HG02938 (cell line): ENCODE measurements at regions not wholly inside any gene's neighbourhood (a gene's known extent, or its start where the extent isn't known, plus 50 kb on each side); places are given as distances from the start of the nearest gene placed in this dataset.
"Not testable (repeated sequence)": the region's sequence is repeated elsewhere in the genome, so short reads cannot be mapped to it uniquely, and the experiment has no call there.

ENCODE experiments used
- ATAC-seq: cut with Tn5 transposase; IDR thresholded peaks from one replicate; pipeline ENCODE4 v1.9.1; 2021; ENCODE audit warnings: mild to moderate bottlenecking, moderate library complexity; ENCODE audit not compliant: unreplicated experiment

GRCh38 chr12:93079271-93079670 is 150.2 kb upstream of the EEA1 start:
- ATAC-seq: no peak

DNA sequence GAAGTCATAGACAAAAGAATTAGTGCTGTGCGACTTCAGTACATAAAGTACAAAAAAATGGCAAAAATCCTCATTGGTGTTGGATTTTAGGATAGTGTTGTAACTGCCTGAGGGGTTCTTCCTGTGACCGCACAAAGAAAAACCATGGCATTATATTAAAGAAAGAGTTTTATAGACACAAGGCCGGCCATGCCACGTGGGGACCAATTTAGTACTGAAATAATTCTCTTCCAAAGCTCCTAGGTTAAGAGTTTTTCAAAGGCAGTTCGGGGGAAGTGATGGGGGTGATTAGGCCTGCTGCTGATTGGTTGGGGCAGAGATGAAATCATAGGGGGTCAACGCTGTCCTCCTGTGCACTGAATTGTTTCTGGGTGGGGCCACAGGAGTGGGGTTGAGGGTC is 150.9 kb upstream of the EEA1 start:
- no peak for ATAC-seq

GRCh38 chr12:93080452-93080851 is 151.4 kb upstream of the EEA1 start:
- ATAC-seq: no peak

DNA sequence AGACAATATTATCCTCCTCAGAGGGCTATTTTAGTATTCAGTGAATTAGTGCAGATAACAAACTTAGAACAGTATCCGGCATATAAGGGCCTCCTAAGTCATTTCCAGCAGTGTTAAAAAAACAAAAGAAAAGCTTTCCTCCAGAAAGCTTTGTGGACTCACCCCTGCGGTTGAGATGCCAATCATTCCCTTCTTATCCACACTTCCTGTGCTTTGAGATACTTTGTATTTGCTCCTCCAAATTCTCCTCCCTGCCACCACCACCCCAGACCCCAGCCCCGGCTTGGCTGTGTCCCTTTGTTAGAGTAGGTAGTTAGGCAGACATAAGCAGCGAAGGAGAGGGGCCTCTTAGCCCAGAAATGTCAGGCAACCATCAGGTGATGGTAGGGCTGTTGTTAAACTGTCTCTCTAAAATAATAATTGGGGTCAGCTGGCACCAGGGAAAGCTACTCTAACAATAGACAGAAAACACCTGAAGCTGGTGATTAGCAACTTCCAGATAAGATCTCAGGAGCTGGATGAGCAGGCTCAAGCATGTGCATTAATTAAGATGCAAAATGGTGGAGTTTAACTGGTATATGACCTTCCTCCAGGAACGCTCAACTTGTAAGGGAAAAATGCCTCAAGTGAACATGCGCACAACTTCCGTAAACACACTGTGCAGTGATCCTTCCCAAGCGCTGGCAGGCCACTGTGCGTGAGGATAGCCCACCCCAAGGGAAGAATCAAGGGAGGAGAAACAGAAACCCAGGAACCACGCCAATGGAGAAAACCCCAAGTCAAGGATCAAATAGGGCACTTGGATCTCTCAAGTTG is 152.1 kb upstream of the EEA1 start:
- no peak for ATAC-seq

DNA sequence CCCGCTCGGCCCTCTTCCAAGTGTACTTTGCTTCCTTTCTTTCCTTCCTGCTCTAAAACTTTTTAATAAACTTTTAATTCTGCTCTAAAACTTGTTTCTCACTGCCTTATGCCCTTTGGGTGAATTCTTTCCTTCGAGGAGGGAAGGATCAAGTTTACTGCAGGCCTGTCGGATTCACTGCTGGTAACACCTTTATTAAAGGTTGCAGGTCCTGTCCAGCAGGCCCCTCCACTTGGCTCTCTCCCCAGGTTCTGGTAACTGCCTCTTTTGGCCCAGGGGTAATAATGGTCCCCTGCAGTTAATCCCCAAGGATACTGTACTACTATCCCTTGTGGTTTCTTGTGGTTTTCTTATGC is 152.7 kb upstream of the EEA1 start:
- no peak for ATAC-seq

- ATAC-seq: no peak
Measured at GRCh38 chr12:93085383-93086287, 156.5 kb upstream of the EEA1 start.

DNA sequence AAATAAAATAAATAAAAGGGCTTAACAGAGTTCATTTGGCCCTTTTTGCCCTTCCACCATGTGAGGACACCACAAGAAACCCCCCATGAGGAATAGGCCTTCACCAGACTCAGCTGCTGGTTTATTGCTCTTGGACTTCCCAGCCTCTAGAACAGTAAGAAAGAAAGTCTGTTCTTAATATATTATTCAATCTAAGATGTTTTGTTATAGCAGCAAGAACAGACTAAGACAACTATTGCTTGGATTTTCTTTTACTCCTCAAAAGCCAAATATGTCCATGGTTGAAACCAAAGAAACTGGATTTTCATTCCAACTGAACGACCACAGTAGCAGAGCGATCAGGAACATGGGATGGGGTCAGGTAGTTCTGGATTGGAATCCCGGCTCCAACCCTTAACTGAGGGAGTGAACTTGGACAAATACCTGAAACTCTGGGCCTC is 157.2 kb upstream of the EEA1 start:
- no peak for ATAC-seq

DNA sequence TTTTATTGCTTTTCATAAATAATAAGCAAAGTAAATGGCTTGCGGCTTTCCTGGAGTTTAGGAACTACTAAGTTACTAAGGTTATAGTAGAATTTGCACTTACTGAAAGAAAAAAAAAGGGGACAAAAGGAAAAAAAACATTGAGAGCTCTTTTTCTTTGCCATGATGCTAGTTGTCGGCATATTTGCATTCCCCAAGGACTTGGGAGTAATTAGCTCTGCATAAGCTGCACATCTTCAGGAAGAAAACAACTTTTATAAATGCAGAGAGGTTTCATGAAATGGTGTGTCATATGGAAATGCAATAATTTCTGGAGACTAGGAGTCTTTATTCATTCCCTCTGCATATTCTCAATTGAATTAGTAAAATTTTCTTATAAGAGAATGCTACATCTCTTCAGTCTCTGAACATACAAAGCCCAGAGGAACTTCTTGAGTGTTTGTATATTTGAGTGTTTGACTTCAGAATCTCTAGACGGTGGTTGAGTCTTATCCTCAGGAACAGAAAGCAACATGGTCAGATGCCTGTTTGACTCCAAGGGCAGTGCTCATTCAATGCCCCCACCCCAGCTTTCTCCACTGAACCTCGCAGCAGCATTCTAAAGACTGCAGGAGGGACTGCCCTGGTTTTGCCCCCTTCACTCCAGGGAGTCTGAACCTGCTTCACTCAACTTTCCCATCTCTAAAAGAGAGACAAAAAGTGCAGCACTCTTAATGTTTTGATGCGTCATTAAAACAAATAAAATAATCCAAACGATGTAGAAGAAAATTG is 158.9 kb upstream of the EEA1 start:
- no peak for ATAC-seq

DNA sequence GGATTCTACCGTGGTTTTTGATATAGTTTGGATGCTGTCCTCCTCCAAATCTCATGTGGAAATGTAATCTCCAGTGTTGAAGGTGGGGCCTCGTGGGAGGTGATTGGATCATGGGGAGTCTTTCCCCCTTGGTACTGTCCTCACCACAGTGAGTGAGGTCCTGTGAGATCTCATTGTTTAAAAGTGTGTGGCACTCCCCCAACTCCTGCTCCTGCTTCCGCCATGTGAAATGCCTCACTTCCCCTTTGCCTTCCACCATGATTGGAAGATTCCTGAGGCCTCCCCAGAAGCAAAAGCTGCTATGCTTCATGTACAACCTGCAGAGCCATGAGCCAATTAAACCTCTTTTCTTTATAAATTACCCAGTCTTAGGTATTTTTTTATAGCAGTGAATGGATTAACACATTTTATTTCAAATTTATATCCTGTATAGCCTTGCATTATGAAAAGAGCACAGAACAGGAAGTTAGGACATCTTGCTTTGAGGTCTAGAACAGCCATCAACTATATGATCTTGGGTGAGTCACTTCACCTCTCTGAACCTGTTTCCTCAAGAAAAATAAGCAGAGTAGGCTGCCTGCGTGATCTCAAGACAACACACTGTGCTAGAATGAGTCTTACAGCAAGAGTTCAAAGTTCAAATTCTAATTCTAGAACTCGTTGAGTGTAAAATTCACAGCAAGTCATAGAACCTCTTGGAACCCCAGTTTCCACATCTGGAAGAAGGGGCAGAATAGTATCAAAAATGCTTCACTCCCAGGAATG is 160.9 kb upstream of the EEA1 start:
- ATAC-seq: no peak

DNA sequence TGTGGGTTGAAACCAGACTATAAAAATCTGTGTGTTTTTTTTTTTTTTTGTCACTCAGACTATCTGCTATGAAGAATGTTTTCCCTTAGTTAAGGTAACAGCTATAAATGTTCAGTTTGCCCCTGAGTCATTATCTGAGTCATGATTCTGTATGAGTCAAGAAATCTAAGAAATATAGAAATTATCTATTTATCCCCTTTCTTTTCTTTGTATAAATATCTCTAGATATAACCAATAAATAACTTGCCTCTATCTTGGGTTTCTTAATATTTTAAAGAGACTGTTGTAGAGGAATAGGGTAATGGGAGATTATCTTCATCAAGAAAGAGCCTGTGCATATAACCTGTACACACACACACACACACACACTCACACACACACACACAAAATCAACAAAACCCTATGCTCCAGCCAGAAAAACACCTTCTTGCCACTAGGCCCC is 161.7 kb upstream of the EEA1 start:
- ATAC-seq: no peak

DNA sequence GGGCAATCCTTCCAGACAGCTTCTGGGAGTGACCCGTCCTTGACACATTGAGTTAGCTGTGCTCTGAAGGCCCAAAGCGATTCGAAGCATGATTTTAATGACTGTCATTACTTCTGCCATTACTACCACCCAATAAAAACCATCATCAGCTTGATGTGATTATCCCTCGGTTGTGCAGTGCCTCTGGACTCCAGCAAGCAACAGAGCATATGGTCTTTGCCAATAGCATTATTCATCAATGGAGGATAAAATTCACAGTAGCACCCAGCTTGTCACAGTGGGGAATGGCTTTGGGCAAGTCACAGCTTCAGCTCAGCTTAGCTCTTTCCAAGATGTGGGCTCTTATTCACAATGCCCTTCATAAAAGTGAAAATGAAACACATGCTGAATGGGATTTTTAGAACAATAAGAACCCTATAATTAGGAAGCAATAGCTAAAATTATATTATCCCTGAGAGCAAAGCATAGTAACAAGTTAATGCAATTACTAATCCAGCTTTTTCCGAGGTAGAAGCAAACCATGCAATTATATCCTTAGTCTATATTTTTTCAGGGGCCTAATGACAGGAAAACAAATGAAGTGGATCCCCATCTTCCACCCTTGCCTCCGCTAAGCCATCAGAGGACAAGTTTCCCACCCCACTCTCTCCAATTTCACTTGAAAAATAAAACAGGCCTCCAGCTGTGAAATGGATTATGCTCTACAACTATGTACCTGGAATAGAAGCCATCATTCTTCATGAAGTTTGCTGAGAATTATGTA is 163.0 kb upstream of the EEA1 start:
- no peak for ATAC-seq

DNA sequence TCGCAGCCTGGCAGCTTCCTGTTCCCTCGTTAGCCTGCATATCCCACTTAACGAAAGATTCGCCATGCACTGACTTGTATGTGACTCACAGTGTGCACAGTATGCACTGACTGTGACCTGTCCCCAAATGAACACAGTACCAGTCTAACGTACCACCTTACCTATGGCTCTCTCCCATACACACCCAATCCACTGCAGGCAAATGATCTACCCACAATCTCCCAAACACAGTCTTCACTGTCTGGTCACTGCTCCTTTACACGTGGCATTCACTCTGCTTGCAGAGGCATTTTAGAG is 163.5 kb upstream of the EEA1 start:
- ATAC-seq: no peak

DNA sequence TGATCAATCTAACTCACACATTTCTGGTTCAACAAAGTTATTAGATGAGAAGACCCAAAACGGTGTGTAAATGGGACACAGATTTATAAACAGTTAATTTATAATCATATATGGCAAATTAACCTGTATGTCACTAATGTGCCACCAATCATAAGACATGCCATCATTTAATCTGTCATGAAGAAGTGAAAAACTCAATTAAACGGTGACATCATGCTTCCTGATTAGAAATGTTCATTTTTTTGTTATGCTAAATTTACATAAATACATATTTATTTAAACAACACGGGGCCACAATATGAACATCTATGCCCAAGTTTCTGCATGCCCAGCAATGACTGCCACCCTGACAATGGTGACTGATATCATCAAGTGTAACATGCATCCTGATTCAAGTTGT is 164.1 kb upstream of the EEA1 start:
- no peak for ATAC-seq

DNA sequence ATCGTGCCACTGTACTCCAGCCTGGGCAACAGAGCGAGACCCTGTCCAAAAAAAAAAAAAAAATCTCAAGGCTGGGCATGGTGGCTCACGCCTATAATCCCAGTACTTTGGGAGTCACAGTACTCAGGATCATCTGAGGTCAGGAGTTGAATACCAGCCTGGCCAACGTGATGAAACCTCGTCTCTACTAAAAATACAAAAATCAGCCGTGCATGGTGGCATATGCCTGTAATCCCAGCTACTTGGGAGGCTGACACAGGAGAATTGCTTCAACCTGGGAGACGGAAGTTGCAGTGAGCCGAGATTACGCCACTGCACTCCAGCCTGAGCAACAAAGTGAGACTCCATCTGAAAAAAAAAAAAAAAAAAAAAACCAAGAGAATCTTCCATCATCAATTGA is 165.1 kb upstream of the EEA1 start:
- not testable (repeated sequence) for ATAC-seq

- peak; percentile 92 for ATAC-seq
Measured at GRCh38 chr12:93094988-93095737, 166.1 kb upstream of the EEA1 start.

DNA sequence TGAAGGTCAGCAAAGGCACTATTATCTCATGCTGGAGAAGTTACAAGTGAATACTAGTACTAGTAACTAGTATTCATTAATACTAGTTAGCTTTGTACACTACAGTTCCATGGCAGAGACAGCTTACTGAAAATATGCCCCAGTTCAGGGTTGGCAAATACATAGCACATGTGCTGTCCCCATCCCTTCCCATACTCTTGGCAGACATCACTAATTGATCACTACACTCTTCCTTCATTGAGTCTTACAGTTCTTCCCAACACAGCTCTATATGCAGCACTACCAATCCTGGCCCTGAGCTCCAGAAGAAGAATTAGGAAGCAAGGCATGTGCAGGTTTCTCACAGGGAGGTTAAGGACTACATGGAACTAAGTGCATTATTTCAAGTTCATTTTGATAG is 168.3 kb upstream of the EEA1 start:
- ATAC-seq: no peak

DNA sequence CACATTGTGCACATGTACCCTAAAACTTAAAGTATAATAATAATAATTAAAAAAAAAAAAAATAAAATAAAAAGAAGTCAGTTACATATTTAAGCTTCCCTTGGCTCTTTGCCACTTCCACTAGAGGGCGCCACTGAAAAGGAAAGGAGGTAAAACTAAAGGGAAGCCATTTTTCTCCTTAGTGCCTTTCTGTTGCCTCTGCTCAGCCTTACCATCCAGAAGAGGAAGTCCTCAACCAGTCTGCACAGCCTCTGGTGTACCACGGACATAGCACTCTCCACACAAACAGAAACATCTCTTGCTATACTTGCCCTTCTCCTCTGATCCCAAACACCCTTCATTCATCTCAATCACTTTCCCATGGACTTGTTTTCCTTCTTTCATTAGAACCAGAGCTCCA is 169.0 kb upstream of the EEA1 start:
- ATAC-seq: peak; percentile 46

GRCh38 chr12:93099792-93100191 is 170.7 kb upstream of the EEA1 start:
- no peak for ATAC-seq

DNA sequence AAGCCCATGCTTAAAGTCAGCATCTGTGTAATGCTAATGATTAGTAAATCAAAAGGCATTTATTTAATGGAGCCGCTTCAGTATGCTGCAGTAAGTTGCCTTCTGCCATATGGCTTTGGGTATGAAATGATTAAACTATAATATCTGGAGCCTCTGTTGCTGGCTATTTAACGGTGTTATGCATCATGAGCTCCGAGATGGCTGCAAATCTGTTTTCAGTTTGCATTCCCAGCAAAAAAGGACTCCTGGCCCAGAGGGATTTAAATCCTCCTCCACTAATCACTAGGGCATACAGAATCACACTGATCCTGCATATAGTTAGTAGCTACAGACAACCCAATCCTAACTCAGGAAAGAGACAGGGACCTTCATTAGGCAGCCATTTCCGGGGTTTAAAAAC is 171.5 kb upstream of the EEA1 start:
- no peak for ATAC-seq
